Mesenchymal stem cell (in vitro differentiated cells and primary cell): ENCODE measurements at regions not wholly inside any gene's neighbourhood (a gene's known extent, or its start where the extent isn't known, plus 50 kb on each side); places are given as distances from the start of the nearest gene placed in this dataset.

Source experiments
- DNase-seq: peaks from one replicate; pipeline ENCODE4 v3.0.0-alpha.2; 2013
- H2AFZ ChIP-seq: one replicate; pipeline ENCODE4 v1.6.1; 2013; ENCODE audit warnings: low read depth, mild to moderate bottlenecking, control low read depth, inconsistent platforms, low read length, moderate library complexity
- H2AK5ac ChIP-seq: 2 replicates; pipeline ENCODE4 v1.6.1; 2013; ENCODE audit warnings: low read length, moderate library complexity, mild to moderate bottlenecking, inconsistent platforms; ENCODE audit not compliant: severe bottlenecking
- H2BK120ac ChIP-seq: one replicate; pipeline ENCODE4 v1.6.1; 2013; ENCODE audit warnings: low read depth, mild to moderate bottlenecking, inconsistent platforms, low read length, moderate library complexity
- H2BK12ac ChIP-seq, 2 experiments: one replicate each; pipeline ENCODE4 v1.6.1; 2013; ENCODE audit warnings: inconsistent platforms in 2 of 2, low read length in 2 of 2, mild to moderate bottlenecking in 2 of 2, moderate library complexity in 2 of 2, control low read depth in 1 of 2
- H2BK15ac ChIP-seq: one replicate; pipeline ENCODE4 v1.6.1; 2013; ENCODE audit warnings: mild to moderate bottlenecking, low read depth, inconsistent platforms; ENCODE audit not compliant: poor library complexity, severe bottlenecking
- H2BK5ac ChIP-seq: 2 replicates; pipeline ENCODE4 v1.6.1; 2013; ENCODE audit warnings: low read depth, mild to moderate bottlenecking, low read length, control low read depth, inconsistent platforms; ENCODE audit not compliant: poor library complexity, severe bottlenecking
- H3K14ac ChIP-seq, 2 experiments: one replicate each; pipeline ENCODE4 v1.6.1; 2013; ENCODE audit warnings: inconsistent platforms in 2 of 2, low read length in 2 of 2, control low read depth in 1 of 2, mild to moderate bottlenecking in 1 of 2, moderate library complexity in 1 of 2
- H3K18ac ChIP-seq, 2 experiments: one replicate each; pipeline ENCODE4 v1.6.1; 2013; ENCODE audit warnings: inconsistent platforms in 2 of 2, low read length in 2 of 2, control low read depth in 1 of 2, low read depth in 1 of 2, mild to moderate bottlenecking in 1 of 2
- H3K23ac ChIP-seq, 2 experiments: one replicate each; pipeline ENCODE4 v1.6.1; 2013; ENCODE audit warnings: inconsistent platforms in 2 of 2, low read length in 2 of 2, mild to moderate bottlenecking in 2 of 2, moderate library complexity in 2 of 2, control low read depth in 1 of 2
- H3K27ac ChIP-seq: 2 replicates; pipeline ENCODE4 v1.5.1; 2013; ENCODE audit warnings: mild to moderate bottlenecking, moderate library complexity, low read length, control low read depth, inconsistent platforms; ENCODE audit not compliant: poor library complexity, severe bottlenecking
- H3K27me3 ChIP-seq, 2 experiments: 2 replicates each; pipeline versions ENCODE4 v1.6.1 to v1.7.0; 2013; ENCODE audit warnings: low read length in 2 of 2, mild to moderate bottlenecking in 2 of 2, moderate library complexity in 2 of 2, control low read depth in 1 of 2, inconsistent platforms in 1 of 2; ENCODE audit not compliant: control insufficient read depth in 1 of 2, insufficient read depth in 1 of 2
- H3K36me3 ChIP-seq, 2 experiments: 2 replicates each; pipeline versions ENCODE4 v1.6.1 to v1.7.0; 2013; ENCODE audit warnings: low read length in 2 of 2, control low read depth in 1 of 2, inconsistent platforms in 1 of 2, low read depth in 1 of 2, mild to moderate bottlenecking in 1 of 2; ENCODE audit not compliant: insufficient read depth in 2 of 2, control insufficient read depth in 1 of 2
- H3K4ac ChIP-seq, 2 experiments: one replicate each; pipeline ENCODE4 v1.6.1; 2013; ENCODE audit warnings: inconsistent platforms in 2 of 2, low read length in 2 of 2, mild to moderate bottlenecking in 2 of 2, moderate library complexity in 2 of 2, control low read depth in 1 of 2, low read depth in 1 of 2
- H3K4me1 ChIP-seq: 2 replicates; pipeline ENCODE4 v1.6.1; 2013; ENCODE audit warnings: low read depth, low read length, control low read depth; ENCODE audit not compliant: control insufficient read depth, insufficient read depth
- H3K4me2 ChIP-seq: 2 replicates; pipeline ENCODE4 v1.6.1; 2013; ENCODE audit warnings: low read length, mild to moderate bottlenecking, inconsistent platforms; ENCODE audit not compliant: poor library complexity, severe bottlenecking
- H3K4me3 ChIP-seq, 2 experiments: 2 replicates each; pipeline versions ENCODE4 v1.5.1 to v1.7.0; 2013; ENCODE audit warnings: low read length in 2 of 2, mild to moderate bottlenecking in 2 of 2, control low read depth in 1 of 2, low read depth in 1 of 2; ENCODE audit not compliant: insufficient read depth in 1 of 2
- H3K79me1 ChIP-seq: replicated peaks from 2 replicates; pipeline ENCODE4 v1.6.1; 2013; ENCODE audit warnings: mild to moderate bottlenecking, control low read depth, low read length, inconsistent platforms; ENCODE audit not compliant: poor library complexity, severe bottlenecking
- H3K9ac ChIP-seq: 2 replicates; pipeline ENCODE4 v1.7.0; 2013; ENCODE audit warnings: mild to moderate bottlenecking, low read length, moderate library complexity
- H3K9me3 ChIP-seq: 2 replicates; pipeline ENCODE4 v1.7.0; 2013; ENCODE audit warnings: mild to moderate bottlenecking, low read length; ENCODE audit not compliant: control insufficient read depth
- H4K8ac ChIP-seq: one replicate; pipeline ENCODE4 v1.6.1; 2013; ENCODE audit warnings: inconsistent platforms, mild to moderate bottlenecking, low read length, moderate library complexity
- H4K91ac ChIP-seq: one replicate; pipeline ENCODE4 v1.6.1; 2013; ENCODE audit warnings: mild to moderate bottlenecking, low read length, inconsistent platforms
- WGBS: methylation state at CpG from one replicate; pipeline ENCODE4 v1.1.7; 2013; ENCODE audit warnings: mixed read lengths; 5-methylcytosine and 5-hydroxymethylcytosine counted together

- Histone ChIP-seq H2AK5ac (no peak overlapping the region), H4K91ac (no peak overlapping the region), H3K4ac (no peak overlapping the region), H3K4me2 (no peak overlapping the region), H3K9ac (no peak overlapping the region), H3K27ac (no peak overlapping the region), H3K9me3 (no peaks in the 10 kb centered on the region), H3K14ac (no peak overlapping the region), H3K4me3 (no peak overlapping the region), H3K23ac (no peak overlapping the region), H2AFZ (no peak overlapping the region), H2BK120ac (no peak overlapping the region), H2BK5ac (no peak overlapping the region), H3K79me1 (no peaks in the 10 kb centered on the region), H3K36me3 (no peaks in the 10 kb centered on the region), H2BK12ac (no peak overlapping the region), H3K4me1 (no peaks in the 10 kb centered on the region), H4K8ac (no peak overlapping the region), H2BK15ac (no peak overlapping the region), H3K27me3 (no peaks in the 10 kb centered on the region), H3K18ac (no peak overlapping the region)
- DNase-seq: no peak
- WGBS: no CpG with 5 or more reads among the region's 1 CpG
Measured at GRCh38 chr13:31878495-31878894, 139.2 kb downstream of the RXFP2 start.

DNA sequence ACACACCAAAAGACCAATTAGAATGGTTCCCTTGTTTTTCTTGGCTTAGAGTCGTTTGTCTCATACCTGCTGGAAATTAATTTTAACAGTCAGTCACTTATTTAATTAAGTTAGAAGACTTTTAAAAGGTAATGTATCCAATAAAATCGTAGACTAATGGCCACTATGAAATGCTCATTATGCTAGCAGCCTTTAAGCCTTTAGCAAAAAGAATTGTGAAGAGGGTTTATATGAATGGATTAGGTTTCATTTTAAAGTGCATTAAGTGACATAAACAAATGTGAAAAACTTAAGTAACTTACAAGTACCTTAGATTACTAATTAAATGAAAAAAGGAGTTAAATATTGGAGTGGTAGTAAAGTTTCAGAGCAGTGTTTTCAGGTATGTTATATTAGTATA, 139.6 kb downstream of the RXFP2 start:
- Histone ChIP-seq H2AFZ (no peak overlapping the region), H2BK5ac (no peak overlapping the region), H3K36me3 (no peaks in the 10 kb centered on the region), H2BK120ac (no peak overlapping the region), H4K8ac (no peak overlapping the region), H3K4me3 (no peak overlapping the region), H3K23ac (no peak overlapping the region), H3K9me3 (no peaks in the 10 kb centered on the region), H3K4me1 (no peaks in the 10 kb centered on the region), H3K4me2 (no peak overlapping the region), H2AK5ac (no peak overlapping the region), H3K27ac (no peak overlapping the region), H3K4ac (no peak overlapping the region), H3K14ac (no peak overlapping the region), H3K27me3 (no peaks in the 10 kb centered on the region), H2BK15ac (no peak overlapping the region), H3K18ac (no peak overlapping the region), H3K9ac (no peak overlapping the region), H3K79me1 (no peaks in the 10 kb centered on the region), H4K91ac (no peak overlapping the region), H2BK12ac (no peak overlapping the region)
- no peak for DNase-seq
- 100% methylated on average over 1 of the region's 2 CpGs for WGBS

DNA sequence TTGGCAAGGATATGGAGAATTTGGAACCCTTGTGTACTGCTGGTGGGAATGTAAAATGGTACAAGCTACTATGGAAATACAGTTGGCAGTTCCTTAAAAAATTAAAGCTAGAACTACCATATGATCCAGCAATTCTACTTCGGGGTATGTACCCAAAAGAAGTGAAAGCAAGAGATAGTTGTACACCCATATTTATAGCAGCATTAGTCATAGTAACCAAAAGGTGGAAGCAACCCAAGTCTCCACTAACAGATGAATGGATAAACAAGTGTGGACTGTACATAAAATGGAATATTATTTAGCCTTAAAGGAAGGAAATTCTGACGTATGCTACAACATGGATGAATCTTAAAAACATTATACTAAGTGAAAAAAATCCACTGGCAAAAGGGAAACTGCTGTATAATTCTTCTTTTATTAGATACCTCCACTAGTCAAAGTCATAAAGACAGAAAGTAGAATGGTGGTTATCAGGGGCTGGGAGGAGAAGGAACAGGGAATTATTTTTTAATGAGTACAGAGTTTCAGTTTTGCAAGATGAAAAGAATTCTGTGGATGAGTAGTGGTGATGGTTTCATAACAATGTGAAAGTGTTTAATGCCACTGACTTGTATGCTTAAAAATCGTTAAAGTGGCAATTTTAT, 141.6 kb downstream of the RXFP2 start:
- Histone ChIP-seq H3K79me1 (no peaks in the 10 kb centered on the region), H3K4me1 (peaks cover 1% of the 10 kb centered on the region), H2BK5ac (no peak overlapping the region), H2BK15ac (no peak overlapping the region), H3K36me3 (no peaks in the 10 kb centered on the region), H3K14ac (no peak overlapping the region), H3K27me3 (no peaks in the 10 kb centered on the region), H2AFZ (no peak overlapping the region), H3K4me3 (peak overlapping the region in 1 of 2 experiments; percentile 20), H3K23ac (no peak overlapping the region), H2BK12ac (no peak overlapping the region), H2BK120ac (no peak overlapping the region), H4K91ac (no peak overlapping the region), H3K18ac (no peak overlapping the region), H4K8ac (no peak overlapping the region), H2AK5ac (no peak overlapping the region), H3K27ac (no peak overlapping the region), H3K9me3 (no peaks in the 10 kb centered on the region), H3K9ac (peak overlapping the region; percentile 11), H3K4ac (no peak overlapping the region), H3K4me2 (no peak overlapping the region)
- no peak for DNase-seq
- WGBS: 100% methylated on average over 1 of the region's 3 CpGs

GRCh38 chr13:31881495-31881882, 142.2 kb downstream of the RXFP2 start:
- H3K9ac ChIP-seq: no peak overlapping the region
- no peak overlapping the region for H3K14ac ChIP-seq
- H2AK5ac ChIP-seq: no peak overlapping the region
- H3K4ac ChIP-seq: no peak overlapping the region
- no peak overlapping the region for H3K18ac ChIP-seq
- H2AFZ ChIP-seq: no peak overlapping the region
- no peak overlapping the region for H3K27ac ChIP-seq
- H3K4me1 ChIP-seq: peaks cover 1% of the 10 kb centered on the region
- H2BK5ac ChIP-seq: no peak overlapping the region
- H3K36me3 ChIP-seq: no peaks in the 10 kb centered on the region
- H4K91ac ChIP-seq: no peak overlapping the region
- H2BK120ac ChIP-seq: no peak overlapping the region
- no CpG with 5 or more reads among the region's 3 CpGs for WGBS
- no peak overlapping the region for H2BK15ac ChIP-seq
- DNase-seq: no peak
- no peak overlapping the region for H3K4me2 ChIP-seq
- no peak overlapping the region for H3K23ac ChIP-seq
- no peak overlapping the region for H3K4me3 ChIP-seq
- H3K9me3 ChIP-seq: no peaks in the 10 kb centered on the region
- no peak overlapping the region for H2BK12ac ChIP-seq
- H4K8ac ChIP-seq: no peak overlapping the region
- H3K27me3 ChIP-seq: no peaks in the 10 kb centered on the region
- no peaks in the 10 kb centered on the region for H3K79me1 ChIP-seq
